OCI-LY3 (cell line): ENCODE measurements at regions not wholly inside any gene's neighbourhood (a gene's known extent, or its start where the extent isn't known, plus 50 kb on each side); places are given as distances from the start of the nearest gene placed in this dataset.

Experiments used
- H2AFZ ChIP-seq: fragments of 200-600, 300-600 bp; shearing (Covaris generic); 2 replicates; pipeline ENCODE4 v1.6.0; 2014; ENCODE audit warnings: antibody characterized with exemption, low read depth, low read length
- H3K27ac ChIP-seq: fragments of 200-600, 300-600 bp; sonication (generic); 2 replicates; pipeline ENCODE4 v1.5.1; 2014; ENCODE audit warnings: mild to moderate bottlenecking, low read length, moderate library complexity, mixed read lengths
- H3K27me3 ChIP-seq: fragments of 200-600, 300-600 bp; sonication (generic); 2 replicates; pipeline ENCODE4 v1.6.1; 2014; ENCODE audit warnings: low read depth, low read length, mixed read lengths
- H3K36me3 ChIP-seq: fragments of 200-600, 300-600 bp; sonication (generic); replicated peaks from 2 replicates; pipeline ENCODE3; 2014; ENCODE audit warnings: low read depth, low read length, mixed read lengths
- H3K4me1 ChIP-seq: fragments of 300-600, 200-600 bp; sonication (generic); 2 replicates; pipeline ENCODE4 v1.6.1; 2014; ENCODE audit warnings: low read length, mixed read lengths
- H3K4me2 ChIP-seq: fragments of 200-600, 300-600 bp; sonication (generic); 2 replicates; pipeline ENCODE4 v1.6.1; 2014; ENCODE audit warnings: low read length, mixed read lengths
- H3K4me3 ChIP-seq: fragments of 300-600, 200-600 bp; sonication (generic); 2 replicates; pipeline ENCODE4 v1.5.1; 2014; ENCODE audit warnings: antibody characterized with exemption, mild to moderate bottlenecking, low read length, moderate library complexity
- H3K79me2 ChIP-seq: fragments of 300-600, 200-600 bp; shearing (Covaris generic); 2 replicates; pipeline ENCODE4 v1.6.1; 2014; ENCODE audit warnings: mild to moderate bottlenecking, low read length, mixed read lengths
- H3K9ac ChIP-seq: fragments of 300-600, 200-600 bp; shearing (Covaris generic); 2 replicates; pipeline ENCODE4 v1.6.0; 2014; ENCODE audit warnings: mild to moderate bottlenecking, low read length, moderate library complexity
- H3K9me3 ChIP-seq: fragments of 200-600, 300-600 bp; shearing (Covaris generic); 2 replicates; pipeline ENCODE4 v1.6.1; 2014; ENCODE audit warnings: low read length, mixed read lengths; ENCODE audit not compliant: insufficient read depth
- H4K20me1 ChIP-seq: fragments of 200-600, 300-600 bp; sonication (generic); 2 replicates; pipeline ENCODE4 v1.6.1; 2016; ENCODE audit warnings: low read length, mixed read lengths; ENCODE audit not compliant: insufficient read depth
- CTCF ChIP-seq: fragments of 200-600, 300-600 bp; sonication (generic); IDR thresholded peaks from 2 replicates; pipeline ENCODE4 v1.5.1; 2014; ENCODE audit warnings: antibody characterized with exemption, low read length, low read depth
- EZH2phosphoT487 ChIP-seq: fragments of 200-600 bp; shearing (Covaris generic); IDR thresholded peaks from 2 replicates; pipeline ENCODE4 v1.6.1; 2018; ENCODE audit warnings: antibody characterized with exemption, mixed run types, low read depth

- Histone ChIP-seq H3K4me3 (no peak overlapping the region), H3K27me3 (no peaks in the 10 kb centered on the region), H3K36me3 (no peaks in the 10 kb centered on the region), H3K9ac (no peak overlapping the region), H3K27ac (no peak overlapping the region), H3K79me2 (no peaks in the 10 kb centered on the region), H3K9me3 (no peaks in the 10 kb centered on the region), H2AFZ (no peak overlapping the region), H3K4me2 (no peak overlapping the region), H4K20me1 (no peaks in the 10 kb centered on the region), H3K4me1 (peaks cover 8% of the 10 kb centered on the region; the same call in 1 of the 2 replicates)
- TF ChIP-seq EZH2phosphoT487, result no peak
- no peak for TF ChIP-seq CTCF
Measured at GRCh38 chr5:160511280-160511929, 89.8 kb downstream of the PTTG1 start.
